ENCODE measurements at regions not wholly inside any gene's neighbourhood (a gene's known extent, or its start where the extent isn't known, plus 50 kb on each side); places are given as distances from the start of the nearest gene placed in this dataset.

GRCh38 chr10:58106211-58107035, 161.3 kb downstream of the IPMK start:
- CTCF ChIA-PET: no interaction called here
- 96% methylated on average over 35 of the region's 40 CpGs for WGBS (ENCODE audit: insufficient coverage)

GRCh38 chr10:58104351-58104751, 163.3 kb downstream of the IPMK start:
- POLR2A ChIA-PET: no interaction called here

More at GRCh38 chr10:58106211-58107035, 161.3 kb downstream of the IPMK start:
- DNase-seq: no peak
- Histone ChIP-seq H3K4me1 (ENCODE audit: control extremely low read depth in 1 of 4, control insufficient read depth in 4 of 4, insufficient read depth in 4 of 4, low read length in 3 of 4) (no peaks in the 10 kb centered on the region), H3K9me3 (ENCODE audit: control extremely low read depth in 1 of 5, control insufficient read depth in 4 of 5, insufficient read depth in 2 of 5, low read depth in 1 of 5, low read length in 4 of 5) (peaks cover 0 to 6% (median 0%) of the 10 kb centered on the region in 5 experiments), H3K4me3 (ENCODE audit: control insufficient read depth in 1 of 7, extremely low read depth in 1 of 7, insufficient read depth in 4 of 7, low read depth in 2 of 7, low read length in 6 of 7) (no peak overlapping the region), H3K36me3 (ENCODE audit: control insufficient read depth in 4 of 4, insufficient read depth in 4 of 4, low read length in 3 of 4) (no peaks in the 10 kb centered on the region), H3K27me3 (replicated peaks in 2 of 5; ENCODE audit: control insufficient read depth in 4 of 5, insufficient read depth in 5 of 5, low read length in 4 of 5) (peaks cover 0 to 2% (median 0%) of the 10 kb centered on the region in 5 experiments), H3K27ac (ENCODE audit: insufficient read depth in 1 of 2, low read depth in 1 of 2, low read length in 2 of 2, poor library complexity in 1 of 2, severe bottlenecking in 2 of 2) (no peak overlapping the region)
- POLR2A ChIA-PET: no interaction called here

GRCh38 chr10:58102897-58103296, 164.8 kb downstream of the IPMK start:
- no peaks in the 10 kb centered on the region for H3K36me3 ChIP-seq (ENCODE audit: control insufficient read depth in 4 of 4, insufficient read depth in 4 of 4, low read length in 3 of 4)
- ChIA-PET CTCF (no interaction called here), POLR2A (no interaction called here)
- H3K27me3 ChIP-seq (replicated peaks in 2 of 5; ENCODE audit: control insufficient read depth in 4 of 5, insufficient read depth in 5 of 5, low read length in 4 of 5): peaks cover 0 to 2% (median under 1%) of the 10 kb centered on the region in 5 experiments
- no peaks in the 10 kb centered on the region for H3K4me1 ChIP-seq (ENCODE audit: control extremely low read depth in 1 of 4, control insufficient read depth in 4 of 4, insufficient read depth in 4 of 4, low read length in 3 of 4)
- no peak for DNase-seq
- peaks cover 0 to 6% (median 0%) of the 10 kb centered on the region in 5 experiments for H3K9me3 ChIP-seq (ENCODE audit: control extremely low read depth in 1 of 5, control insufficient read depth in 4 of 5, insufficient read depth in 2 of 5, low read depth in 1 of 5, low read length in 4 of 5)
- no peak overlapping the region for H3K27ac ChIP-seq (ENCODE audit: insufficient read depth in 1 of 2, low read depth in 1 of 2, low read length in 2 of 2, poor library complexity in 1 of 2, severe bottlenecking in 2 of 2)
- 80% methylated on average over 6 of the region's 7 CpGs for WGBS (ENCODE audit: insufficient coverage)
- no peak overlapping the region for H3K4me3 ChIP-seq (ENCODE audit: control insufficient read depth in 1 of 7, extremely low read depth in 1 of 7, insufficient read depth in 4 of 7, low read depth in 2 of 7, low read length in 6 of 7)

More at GRCh38 chr10:58104351-58104751, 163.3 kb downstream of the IPMK start:
- peaks cover 0 to 6% (median 0%) of the 10 kb centered on the region in 5 experiments for H3K9me3 ChIP-seq (ENCODE audit: control extremely low read depth in 1 of 5, control insufficient read depth in 4 of 5, insufficient read depth in 2 of 5, low read depth in 1 of 5, low read length in 4 of 5)
- H3K36me3 ChIP-seq (ENCODE audit: control insufficient read depth in 4 of 4, insufficient read depth in 4 of 4, low read length in 3 of 4): no peaks in the 10 kb centered on the region
- peaks cover 0 to 2% (median 0%) of the 10 kb centered on the region in 5 experiments for H3K27me3 ChIP-seq (replicated peaks in 2 of 5; ENCODE audit: control insufficient read depth in 4 of 5, insufficient read depth in 5 of 5, low read length in 4 of 5)
- no peak overlapping the region for H3K27ac ChIP-seq (ENCODE audit: insufficient read depth in 1 of 2, low read depth in 1 of 2, low read length in 2 of 2, poor library complexity in 1 of 2, severe bottlenecking in 2 of 2)
- no peak for DNase-seq
- CTCF ChIA-PET: no interaction called here
- H3K4me3 ChIP-seq (ENCODE audit: control insufficient read depth in 1 of 7, extremely low read depth in 1 of 7, insufficient read depth in 4 of 7, low read depth in 2 of 7, low read length in 6 of 7): no peak overlapping the region
- H3K4me1 ChIP-seq (ENCODE audit: control extremely low read depth in 1 of 4, control insufficient read depth in 4 of 4, insufficient read depth in 4 of 4, low read length in 3 of 4): no peaks in the 10 kb centered on the region

- DNase-seq: no peak
- ChIA-PET CTCF (no interaction called here), POLR2A (no interaction called here)
- Histone ChIP-seq H3K4me3 (ENCODE audit: control insufficient read depth in 1 of 7, extremely low read depth in 1 of 7, insufficient read depth in 4 of 7, low read depth in 2 of 7, low read length in 6 of 7) (no peak overlapping the region), H3K9me3 (ENCODE audit: control extremely low read depth in 1 of 5, control insufficient read depth in 4 of 5, insufficient read depth in 2 of 5, low read depth in 1 of 5, low read length in 4 of 5) (peaks cover 0 to 6% (median 0%) of the 10 kb centered on the region in 5 experiments), H3K27ac (ENCODE audit: insufficient read depth in 1 of 2, low read depth in 1 of 2, low read length in 2 of 2, poor library complexity in 1 of 2, severe bottlenecking in 2 of 2) (no peak overlapping the region), H3K4me1 (ENCODE audit: control extremely low read depth in 1 of 4, control insufficient read depth in 4 of 4, insufficient read depth in 4 of 4, low read length in 3 of 4) (no peaks in the 10 kb centered on the region), H3K36me3 (ENCODE audit: control insufficient read depth in 4 of 4, insufficient read depth in 4 of 4, low read length in 3 of 4) (no peaks in the 10 kb centered on the region), H3K27me3 (replicated peaks in 2 of 5; ENCODE audit: control insufficient read depth in 4 of 5, insufficient read depth in 5 of 5, low read length in 4 of 5) (peaks cover 0 to 2% (median 0%) of the 10 kb centered on the region in 5 experiments)
- WGBS (ENCODE audit: insufficient coverage): 67% methylated on average over 1 of the region's 1 CpG
These were observed 166.0 kb downstream of the IPMK start for GRCh38 chr10:58101682-58102081.

GRCh38 chr10:58094985-58095718, 172.5 kb downstream of the IPMK start:
- Histone ChIP-seq H3K9me3 (ENCODE audit: control extremely low read depth in 1 of 5, control insufficient read depth in 4 of 5, insufficient read depth in 2 of 5, low read depth in 1 of 5, low read length in 4 of 5) (no peaks in the 10 kb centered on the region), H3K4me1 (ENCODE audit: control extremely low read depth in 1 of 4, control insufficient read depth in 4 of 4, insufficient read depth in 4 of 4, low read length in 3 of 4) (no peaks in the 10 kb centered on the region), H3K4me3 (ENCODE audit: control insufficient read depth in 1 of 7, extremely low read depth in 1 of 7, insufficient read depth in 4 of 7, low read depth in 2 of 7, low read length in 6 of 7) (no peak overlapping the region), H3K27me3 (replicated peaks in 2 of 5; ENCODE audit: control insufficient read depth in 4 of 5, insufficient read depth in 5 of 5, low read length in 4 of 5) (peaks cover 0 to 2% (median 0%) of the 10 kb centered on the region in 5 experiments), H3K27ac (ENCODE audit: insufficient read depth in 1 of 2, low read depth in 1 of 2, low read length in 2 of 2, poor library complexity in 1 of 2, severe bottlenecking in 2 of 2) (no peak overlapping the region), H3K36me3 (ENCODE audit: control insufficient read depth in 4 of 4, insufficient read depth in 4 of 4, low read length in 3 of 4) (no peaks in the 10 kb centered on the region)
- POLR2A ChIA-PET: no interaction called here
- WGBS (ENCODE audit: insufficient coverage): 81% methylated on average over 4 of the region's 8 CpGs
- CTCF ChIA-PET: no interaction called here
- no peak for DNase-seq

- Histone ChIP-seq H3K9me3 (ENCODE audit: control extremely low read depth in 1 of 5, control insufficient read depth in 4 of 5, insufficient read depth in 2 of 5, low read depth in 1 of 5, low read length in 4 of 5) (no peaks in the 10 kb centered on the region), H3K36me3 (ENCODE audit: control insufficient read depth in 4 of 4, insufficient read depth in 4 of 4, low read length in 3 of 4) (no peaks in the 10 kb centered on the region), H3K27me3 (replicated peaks in 2 of 5; ENCODE audit: control insufficient read depth in 4 of 5, insufficient read depth in 5 of 5, low read length in 4 of 5) (no peaks in the 10 kb centered on the region), H3K27ac (ENCODE audit: insufficient read depth in 1 of 2, low read depth in 1 of 2, low read length in 2 of 2, poor library complexity in 1 of 2, severe bottlenecking in 2 of 2) (no peak overlapping the region), H3K4me1 (ENCODE audit: control extremely low read depth in 1 of 4, control insufficient read depth in 4 of 4, insufficient read depth in 4 of 4, low read length in 3 of 4) (no peaks in the 10 kb centered on the region), H3K4me3 (ENCODE audit: control insufficient read depth in 1 of 7, extremely low read depth in 1 of 7, insufficient read depth in 4 of 7, low read depth in 2 of 7, low read length in 6 of 7) (no peak overlapping the region)
- POLR2A ChIA-PET: no interaction called here
- CTCF ChIA-PET: no interaction called here
- no CpG with 5 or more reads among the region's 3 CpGs for WGBS (ENCODE audit: insufficient coverage)
- DNase-seq: no peak
These were observed 175.8 kb downstream of the IPMK start for GRCh38 chr10:58091886-58092285.

- Histone ChIP-seq H3K36me3 (ENCODE audit: control insufficient read depth in 4 of 4, insufficient read depth in 4 of 4, low read length in 3 of 4) (no peaks in the 10 kb centered on the region), H3K9me3 (ENCODE audit: control extremely low read depth in 1 of 5, control insufficient read depth in 4 of 5, insufficient read depth in 2 of 5, low read depth in 1 of 5, low read length in 4 of 5) (no peaks in the 10 kb centered on the region), H3K27me3 (replicated peaks in 2 of 5; ENCODE audit: control insufficient read depth in 4 of 5, insufficient read depth in 5 of 5, low read length in 4 of 5) (no peaks in the 10 kb centered on the region), H3K4me1 (ENCODE audit: control extremely low read depth in 1 of 4, control insufficient read depth in 4 of 4, insufficient read depth in 4 of 4, low read length in 3 of 4) (no peaks in the 10 kb centered on the region), H3K4me3 (ENCODE audit: control insufficient read depth in 1 of 7, extremely low read depth in 1 of 7, insufficient read depth in 4 of 7, low read depth in 2 of 7, low read length in 6 of 7) (no peak overlapping the region), H3K27ac (ENCODE audit: insufficient read depth in 1 of 2, low read depth in 1 of 2, low read length in 2 of 2, poor library complexity in 1 of 2, severe bottlenecking in 2 of 2) (no peak overlapping the region)
- WGBS (ENCODE audit: insufficient coverage): no CpG with 5 or more reads among the region's 2 CpGs
- POLR2A ChIA-PET: no interaction called here
- CTCF ChIA-PET: no interaction called here
- no peak for DNase-seq
These were observed 178.0 kb downstream of the IPMK start for GRCh38 chr10:58089739-58090138.
